Adipocyte (in vitro differentiated cells): ENCODE measurements at regions not wholly inside any gene's neighbourhood (a gene's known extent, or its start where the extent isn't known, plus 50 kb on each side); places are given as distances from the start of the nearest gene placed in this dataset.

Experiments used
- DNase-seq: peaks from one replicate; pipeline ENCODE4 v3.0.0-alpha.2; 2015; ENCODE audit warnings: low read depth
- H3K27me3 ChIP-seq: replicated peaks from 2 replicates; pipeline ENCODE4 v1.7.0; 2013; ENCODE audit warnings: mild to moderate bottlenecking, low read length, moderate library complexity; ENCODE audit not compliant: control insufficient read depth, insufficient read depth
- H3K36me3 ChIP-seq: 2 replicates; pipeline ENCODE4 v1.7.0; 2013; ENCODE audit warnings: low read length, mild to moderate bottlenecking, moderate library complexity; ENCODE audit not compliant: control insufficient read depth, insufficient read depth, severe bottlenecking
- H3K4me1 ChIP-seq: 2 replicates; pipeline ENCODE4 v1.7.0; 2013; ENCODE audit warnings: mild to moderate bottlenecking, low read length, moderate library complexity; ENCODE audit not compliant: control insufficient read depth, insufficient read depth
- H3K4me3 ChIP-seq: 2 replicates; pipeline ENCODE4 v1.7.0; 2013; ENCODE audit warnings: mild to moderate bottlenecking, low read length, moderate library complexity
- H3K9ac ChIP-seq: 2 replicates; pipeline ENCODE4 v1.7.0; 2013; ENCODE audit warnings: mild to moderate bottlenecking, low read length, moderate library complexity
- H3K9me3 ChIP-seq: 2 replicates; pipeline ENCODE4 v1.7.0; 2013; ENCODE audit warnings: mild to moderate bottlenecking, low read length, moderate library complexity; ENCODE audit not compliant: control insufficient read depth

- Histone ChIP-seq H3K4me3 (no peak overlapping the region), H3K9me3 (peaks cover 4% of the 10 kb centered on the region), H3K36me3 (no peaks in the 10 kb centered on the region), H3K27me3 (peaks cover 35% of the 10 kb centered on the region), H3K4me1 (no peaks in the 10 kb centered on the region), H3K9ac (no peak overlapping the region)
- DNase-seq, result no peak
Observed at GRCh38 chr1:2930913-2931723, 90.1 kb upstream of the ACTRT2 start.

- H3K36me3 ChIP-seq, result no peaks in the 10 kb centered on the region
- no peak for DNase-seq
- H3K9me3 ChIP-seq, result peaks cover 4% of the 10 kb centered on the region
- H3K27me3 ChIP-seq, result peaks cover 33% of the 10 kb centered on the region
- no peaks in the 10 kb centered on the region for H3K4me1 ChIP-seq
- no peak overlapping the region for H3K4me3 ChIP-seq
- no peak overlapping the region for H3K9ac ChIP-seq
Observed at GRCh38 chr1:2931724-2932401, 89.4 kb upstream of the ACTRT2 start.

GRCh38 chr1:2932671-2933350 lies 88.5 kb upstream of the ACTRT2 start:
- H3K36me3 ChIP-seq, result no peaks in the 10 kb centered on the region
- no peak for DNase-seq

GRCh38 chr1:2933431-2934155 lies 87.7 kb upstream of the ACTRT2 start:
- Histone ChIP-seq H3K4me1 (no peaks in the 10 kb centered on the region), H3K27me3 (peaks cover 22% of the 10 kb centered on the region), H3K9ac (no peak overlapping the region), H3K36me3 (no peaks in the 10 kb centered on the region), H3K4me3 (no peak overlapping the region), H3K9me3 (peaks cover 4% of the 10 kb centered on the region)
- no peak for DNase-seq

More at GRCh38 chr1:2932671-2933350, 88.5 kb upstream of the ACTRT2 start:
- H3K9ac ChIP-seq, result no peak overlapping the region
- no peaks in the 10 kb centered on the region for H3K4me1 ChIP-seq
- H3K9me3 ChIP-seq, result peaks cover 4% of the 10 kb centered on the region
- H3K27me3 ChIP-seq, result peaks cover 28% of the 10 kb centered on the region
- no peak overlapping the region for H3K4me3 ChIP-seq

- no peaks in the 10 kb centered on the region for H3K36me3 ChIP-seq
- no peak overlapping the region for H3K4me3 ChIP-seq
- peaks cover 17% of the 10 kb centered on the region for H3K27me3 ChIP-seq
- no peak for DNase-seq
- H3K9me3 ChIP-seq, result peaks cover 4% of the 10 kb centered on the region
- no peaks in the 10 kb centered on the region for H3K4me1 ChIP-seq
- H3K9ac ChIP-seq, result no peak overlapping the region
Observed at GRCh38 chr1:2934156-2934540, 87.1 kb upstream of the ACTRT2 start.

- no peak for DNase-seq
- peaks cover 5% of the 10 kb centered on the region for H3K9me3 ChIP-seq
- no peak overlapping the region for H3K9ac ChIP-seq
- no peaks in the 10 kb centered on the region for H3K36me3 ChIP-seq
- H3K4me3 ChIP-seq, result no peak overlapping the region
- H3K27me3 ChIP-seq, result peaks cover 11% of the 10 kb centered on the region
- no peaks in the 10 kb centered on the region for H3K4me1 ChIP-seq
Observed at GRCh38 chr1:2934642-2935081, 86.6 kb upstream of the ACTRT2 start.

GRCh38 chr1:2935184-2935583 lies 86.1 kb upstream of the ACTRT2 start:
- Histone ChIP-seq H3K4me1 (no peaks in the 10 kb centered on the region), H3K27me3 (peaks cover 6% of the 10 kb centered on the region), H3K9me3 (peaks cover 11% of the 10 kb centered on the region), H3K4me3 (no peak overlapping the region), H3K9ac (no peak overlapping the region), H3K36me3 (no peaks in the 10 kb centered on the region)
- no peak for DNase-seq

- H3K4me1 ChIP-seq, result no peaks in the 10 kb centered on the region
- peaks cover 5% of the 10 kb centered on the region for H3K27me3 ChIP-seq
- no peak overlapping the region for H3K4me3 ChIP-seq
- no peaks in the 10 kb centered on the region for H3K36me3 ChIP-seq
- no peak for DNase-seq
- no peak overlapping the region for H3K9ac ChIP-seq
- H3K9me3 ChIP-seq, result peaks cover 17% of the 10 kb centered on the region
Observed at GRCh38 chr1:2935751-2936390, 85.4 kb upstream of the ACTRT2 start.

GRCh38 chr1:2936559-2937515 lies 84.4 kb upstream of the ACTRT2 start:
- Histone ChIP-seq H3K27me3 (peaks cover 5% of the 10 kb centered on the region), H3K36me3 (no peaks in the 10 kb centered on the region), H3K9me3 (peaks cover 27% of the 10 kb centered on the region), H3K9ac (no peak overlapping the region), H3K4me1 (no peaks in the 10 kb centered on the region), H3K4me3 (no peak overlapping the region)
- no peak for DNase-seq

- DNase-seq, result no peak
- no peak overlapping the region for H3K4me3 ChIP-seq
- H3K9me3 ChIP-seq, result peaks cover 32% of the 10 kb centered on the region
- no peaks in the 10 kb centered on the region for H3K4me1 ChIP-seq
- no peaks in the 10 kb centered on the region for H3K36me3 ChIP-seq
- H3K9ac ChIP-seq, result no peak overlapping the region
- H3K27me3 ChIP-seq, result no peaks in the 10 kb centered on the region
Observed at GRCh38 chr1:2937805-2938204, 83.5 kb upstream of the ACTRT2 start.
